ENCODE measurements at regions not wholly inside any gene's neighbourhood (a gene's known extent, or its start where the extent isn't known, plus 50 kb on each side); places are given as distances from the start of the nearest gene placed in this dataset.
"Not testable (repeated sequence)": the region's sequence is repeated elsewhere in the genome, so short reads cannot be mapped to it uniquely, and the experiment has no call there.

- Histone ChIP-seq H3K9me3 (ENCODE audit: low read depth) (no peaks in the 10 kb centered on the region), H3K4me2 (no peak overlapping the region), H2AFZ (no peak overlapping the region), H3K27me3 (no peaks in the 10 kb centered on the region), H3K36me3 (replicated peaks; ENCODE audit: insufficient read depth, low read depth) (no peaks in the 10 kb centered on the region), H3K79me2 (no peaks in the 10 kb centered on the region), H3K4me3 (no peak overlapping the region), H3K27ac (no peak overlapping the region), H3K9me2 (replicated peaks; ENCODE audit: insufficient read depth) (no peaks in the 10 kb centered on the region), H3K4me1 (ENCODE audit: insufficient read depth) (peaks cover 11% of the 10 kb centered on the region), H4K20me1 (ENCODE audit: insufficient read depth, poor library complexity, severe bottlenecking) (no peaks in the 10 kb centered on the region)
- TF ChIP-seq EZH2 (IDR thresholded peaks at IDR 0.05; ENCODE audit: borderline replicate concordance) (no peak), CTCF (IDR thresholded peaks at IDR 0.05; ENCODE audit: poor library complexity) (no peak), EZH2phosphoT487 (IDR thresholded peaks at IDR 0.05; ENCODE audit: low read depth, severe bottlenecking, unreplicated experiment) (no peak)
- 100% methylated on average over 3 of the region's 3 CpGs for WGBS (ENCODE audit: low lambda C conversion rate, missing lambda C conversion rate)
- DNase-seq (ENCODE audit: low spot score), result no peak
Observed at GRCh38 chr2:237000481-237000880, 85.2 kb upstream of the COPS8 start.

- WGBS (ENCODE audit: low lambda C conversion rate, missing lambda C conversion rate), result 69% methylated on average over 17 of the region's 17 CpGs
- H3K79me2 ChIP-seq; H3K9me3 ChIP-seq (ENCODE audit: low read depth); H4K20me1 ChIP-seq (ENCODE audit: insufficient read depth, poor library complexity, severe bottlenecking); H3K4me2 ChIP-seq; H3K27me3 ChIP-seq; H3K4me3 ChIP-seq; DNase-seq (ENCODE audit: low spot score); H3K9me2 ChIP-seq (replicated peaks; ENCODE audit: insufficient read depth); H3K27ac ChIP-seq; H3K36me3 ChIP-seq (replicated peaks; ENCODE audit: insufficient read depth, low read depth); H2AFZ ChIP-seq; H3K4me1 ChIP-seq (ENCODE audit: insufficient read depth): not testable (repeated sequence)
Observed at GRCh38 chr2:237005341-237005740, 80.3 kb upstream of the COPS8 start.

- Histone ChIP-seq H4K20me1 (ENCODE audit: insufficient read depth, poor library complexity, severe bottlenecking) (no peaks in the 10 kb centered on the region), H2AFZ (no peak overlapping the region), H3K4me3 (no peak overlapping the region), H3K4me1 (ENCODE audit: insufficient read depth) (peaks cover 15% of the 10 kb centered on the region), H3K79me2 (no peaks in the 10 kb centered on the region), H3K27ac (no peak overlapping the region), H3K9me3 (ENCODE audit: low read depth) (no peaks in the 10 kb centered on the region), H3K27me3 (no peaks in the 10 kb centered on the region), H3K36me3 (replicated peaks; ENCODE audit: insufficient read depth, low read depth) (no peaks in the 10 kb centered on the region), H3K9me2 (replicated peaks; ENCODE audit: insufficient read depth) (no peaks in the 10 kb centered on the region), H3K4me2 (no peak overlapping the region)
- DNase-seq (ENCODE audit: low spot score), result no peak
- WGBS (ENCODE audit: low lambda C conversion rate, missing lambda C conversion rate), result 72% methylated on average over 5 of the region's 5 CpGs
- TF ChIP-seq CTCF (IDR thresholded peaks at IDR 0.05; ENCODE audit: poor library complexity) (no peak), EZH2 (IDR thresholded peaks at IDR 0.05; ENCODE audit: borderline replicate concordance) (no peak), EZH2phosphoT487 (IDR thresholded peaks at IDR 0.05; ENCODE audit: low read depth, severe bottlenecking, unreplicated experiment) (no peak)
Observed at GRCh38 chr2:237011206-237011795, 74.4 kb upstream of the COPS8 start.

GRCh38 chr2:237012004-237012403 lies 73.7 kb upstream of the COPS8 start:
- TF ChIP-seq CTCF (IDR thresholded peaks at IDR 0.05; ENCODE audit: poor library complexity), result no peak
- TF ChIP-seq EZH2 (IDR thresholded peaks at IDR 0.05; ENCODE audit: borderline replicate concordance), result no peak
- no peak for TF ChIP-seq EZH2phosphoT487 (IDR thresholded peaks at IDR 0.05; ENCODE audit: low read depth, severe bottlenecking, unreplicated experiment)
- no peak overlapping the region for H3K4me2 ChIP-seq
- peaks cover 15% of the 10 kb centered on the region for H3K4me1 ChIP-seq (ENCODE audit: insufficient read depth)
- no peaks in the 10 kb centered on the region for H4K20me1 ChIP-seq (ENCODE audit: insufficient read depth, poor library complexity, severe bottlenecking)
- H3K36me3 ChIP-seq (replicated peaks; ENCODE audit: insufficient read depth, low read depth), result no peaks in the 10 kb centered on the region
- WGBS (ENCODE audit: low lambda C conversion rate, missing lambda C conversion rate), result 72% methylated on average over 9 of the region's 9 CpGs
- peak overlapping the region; percentile 39 for H3K27ac ChIP-seq
- no peak overlapping the region for H2AFZ ChIP-seq
- H3K4me3 ChIP-seq, result no peak overlapping the region
- no peak for DNase-seq (ENCODE audit: low spot score)
- no peaks in the 10 kb centered on the region for H3K9me3 ChIP-seq (ENCODE audit: low read depth)
- H3K9me2 ChIP-seq (replicated peaks; ENCODE audit: insufficient read depth), result no peaks in the 10 kb centered on the region
- H3K79me2 ChIP-seq, result no peaks in the 10 kb centered on the region
- H3K27me3 ChIP-seq, result no peaks in the 10 kb centered on the region
